Astrocyte (in vitro differentiated cells and primary cell): ENCODE measurements at regions not wholly inside any gene's neighbourhood (a gene's known extent, or its start where the extent isn't known, plus 50 kb on each side); places are given as distances from the start of the nearest gene placed in this dataset.

Experiments
- CTCF ChIP-seq: IDR thresholded peaks from 2 replicates; pipeline ENCODE4 v1.5.1; 2011; ENCODE audit warnings: low read depth, mild to moderate bottlenecking, inconsistent platforms, low read length, moderate library complexity; ENCODE audit not compliant: insufficient read depth
- EZH2 ChIP-seq: IDR thresholded peaks from 2 replicates; pipeline ENCODE4 v1.6.1; 2012; ENCODE audit warnings: mild to moderate bottlenecking, low read length, inconsistent platforms; ENCODE audit not compliant: insufficient read depth

GRCh38 chr11:91231226-91231625 is 993.4 kb upstream of the FAT3 start:
- TF ChIP-seq CTCF, result no peak
- TF ChIP-seq EZH2, result no peak
